K562 (cell line): ENCODE measurements at regions not wholly inside any gene's neighbourhood (a gene's known extent, or its start where the extent isn't known, plus 50 kb on each side); places are given as distances from the start of the nearest gene placed in this dataset.

Experiments
- ATAC-seq: fragments of 200-7000 bp; cut with Tn5 transposase; 3 replicates; pipeline ENCODE4 v1.9.1; 2020; ENCODE audit warnings: moderate library complexity
- BruUV-seq: library from RNA; stranded (reverse); fragments of 400-500 nt; replicated peaks from 2 replicates; lab custom pipeline; 2021; lab: Mats Ljungman, UMichigan
- CTCF ChIA-PET: fragments of 300-600 bp; formaldehyde crosslinking; extraction: SDS; loops from one replicate; lab custom pipeline; 2021; ENCODE audit warnings: low intra/inter-chr PET ratio; lab: Yijun Ruan, JAX
- POLR2A ChIA-PET: fragments of 300-600, 350-650 bp; sonication (Branson Sonifier 250); formaldehyde crosslinking; extraction: SDS; loops from one replicate; lab custom pipeline; 2021; ENCODE audit warnings: antibody characterized with exemption, inconsistent platforms; lab: Yijun Ruan, JAX
- DNase-seq, 4 experiments: peaks; one replicate each; pipeline versions ENCODE4 v3.0.0 to v3.0.0-alpha.2; 2011 to 2018; ENCODE audit warnings: low spot score in 3 of 4, mixed read lengths in 3 of 4; ENCODE audit errors: extremely low read depth in 1 of 4
- FAIRE-seq: peaks from 2 replicates; lab custom pipeline; 2011; peaks lifted over from hg19 to GRCh38; lab: Jason Lieb, UNC
- H2AFZ ChIP-seq: 2 replicates; pipeline ENCODE4 v1.6.0; 2011; ENCODE audit warnings: low read depth, low read length, control low read depth, inconsistent platforms
- H3K27ac ChIP-seq: fragments of 200-600 bp; 3 replicates; pipeline ENCODE4 v1.8.0; 2011; ENCODE audit warnings: low read depth, mild to moderate bottlenecking, control low read depth, inconsistent platforms, low read length, moderate library complexity, mixed read lengths; ENCODE audit errors: extremely low read depth
- H3K27me3 ChIP-seq, 2 experiments: fragments of 300-600 bp in 1 of 2; 2 replicates in 1 of 2; 3 replicates in 1 of 2; pipeline versions ENCODE4 v1.6.0 to v1.8.0; 2011; ENCODE audit warnings: inconsistent platforms in 2 of 2, low read length in 2 of 2, mild to moderate bottlenecking in 1 of 2, mixed read lengths in 1 of 2, moderate library complexity in 1 of 2; ENCODE audit not compliant: control insufficient read depth in 2 of 2, insufficient read depth in 2 of 2
- H3K36me3 ChIP-seq: fragments of 300-600 bp; 3 replicates; pipeline ENCODE4 v1.8.0; 2011; ENCODE audit warnings: mild to moderate bottlenecking, low read length, inconsistent platforms; ENCODE audit not compliant: control insufficient read depth, insufficient read depth
- H3K4me1 ChIP-seq, 2 experiments: fragments of 200-600 bp in 1 of 2; replicated peaks in 1 of 2; 2 replicates in 1 of 2; 3 replicates in 1 of 2; pipeline versions ENCODE4 v1.5.1 to v1.8.0; 2011; ENCODE audit warnings: inconsistent platforms in 2 of 2, low read length in 2 of 2, mild to moderate bottlenecking in 1 of 2, mixed read lengths in 1 of 2, moderate library complexity in 1 of 2; ENCODE audit not compliant: control insufficient read depth in 2 of 2, insufficient read depth in 2 of 2
- H3K4me2 ChIP-seq: 2 replicates; pipeline ENCODE4 v1.6.1; 2011; ENCODE audit warnings: low read length, control low read depth, inconsistent platforms, mixed read lengths; ENCODE audit not compliant: insufficient read depth
- H3K4me3 ChIP-seq: fragments of 200-600 bp; sonication (generic), shearing (Covaris generic); 2 replicates; pipeline ENCODE4 v1.5.1; 2016; ENCODE audit warnings: control low read depth, inconsistent platforms
- H3K79me2 ChIP-seq: fragments of 200-600 bp; 3 replicates; pipeline ENCODE4 v1.8.0; 2011; ENCODE audit warnings: low read length, inconsistent platforms; ENCODE audit not compliant: control insufficient read depth, insufficient read depth
- H3K9ac ChIP-seq, 2 experiments: 2 replicates each; pipeline versions ENCODE4 v1.6.0 to v1.6.1; 2011; ENCODE audit warnings: low read depth in 2 of 2, low read length in 2 of 2, control low read depth in 1 of 2, inconsistent platforms in 1 of 2, mild to moderate bottlenecking in 1 of 2, mixed read lengths in 1 of 2; ENCODE audit not compliant: insufficient read depth in 1 of 2
- H3K9me1 ChIP-seq: one replicate; pipeline ENCODE4 v1.6.0; 2011; ENCODE audit warnings: inconsistent platforms, mild to moderate bottlenecking, low read length, moderate library complexity; ENCODE audit not compliant: control insufficient read depth, insufficient read depth
- H3K9me3 ChIP-seq: replicated peaks from 2 replicates; pipeline ENCODE4 v1.5.1; 2011; ENCODE audit warnings: low read depth, low read length, inconsistent platforms; ENCODE audit not compliant: control insufficient read depth, insufficient read depth
- H4K20me1 ChIP-seq: replicated peaks from 2 replicates; pipeline ENCODE4 v1.6.1; 2011; ENCODE audit warnings: low read length, inconsistent platforms, mixed read lengths; ENCODE audit not compliant: control insufficient read depth, insufficient read depth
- PHB ChIP-seq: fragments of 250-450 bp; sonication (Bioruptor Pico); IDR thresholded peaks from 2 replicates; pipeline ENCODE4 v1.5.0; 2021
- POLR2G ChIP-seq: fragments of 200-400 bp; formaldehyde crosslinking; IDR thresholded peaks from 2 replicates; pipeline ENCODE4 v1.6.1; 2017; ENCODE audit warnings: low read depth, mild to moderate bottlenecking, antibody characterized with exemption, low read length, moderate library complexity
- SUPT5H ChIP-seq: fragments of 450-650 bp; IDR thresholded peaks from 2 replicates; pipeline ENCODE4 v1.6.1; 2016
- XRCC4 ChIP-seq: IDR thresholded peaks from one replicate; pipeline ENCODE4 v1.6.1; 2011; ENCODE audit not compliant: insufficient read depth, insufficient read length; ENCODE audit errors: extremely low read depth
- ZNF407 ChIP-seq: fragments of 450-650 bp; IDR thresholded peaks from 2 replicates; pipeline ENCODE4 v1.6.1; 2016; ENCODE audit warnings: low read depth
- WGBS: fragments of 100-300 bp; shearing (Covaris generic); methylation state at CpG from one replicate; pipeline ENCODE4 v1.1.6; 2016; ENCODE audit warnings: low coverage, mixed read lengths; ENCODE audit not compliant: insufficient coverage; ENCODE audit errors: missing lambda C conversion rate; 5-methylcytosine and 5-hydroxymethylcytosine counted together
- in situ Hi-C: fragments of 300-500 bp; cut with MboI; formaldehyde crosslinking; loops from 4 replicates; pipeline ENCODE4 v1.15.0; 2018; ENCODE audit warnings: inconsistent platforms, mixed read lengths
- intact Hi-C: fragments of 100-400 bp; cut with micrococcal nuclease; formaldehyde crosslinking; loops from 2 replicates; pipeline ENCODE4 v1.14.2; 2022

- no peak overlapping the region for H3K4me3 ChIP-seq
- H3K4me1 ChIP-seq = no peaks in the 10 kb centered on the region
- no peaks in the 10 kb centered on the region for H3K9me3 ChIP-seq
- POLR2A ChIA-PET = no interaction called here
- DNase-seq (no peak), ATAC-seq (no peak), FAIRE-seq (no peak)
- no peak overlapping the region for H3K9ac ChIP-seq
- 4% methylated on average over 7 of the region's 7 CpGs for WGBS
- in situ Hi-C loops (no loop called here), intact Hi-C loops (no loop called here)
- TF ChIP-seq POLR2G = no peak
- no peak for TF ChIP-seq PHB (CRISPR knock-in tag)
- no peak for TF ChIP-seq XRCC4
- no peak for TF ChIP-seq SUPT5H
- no peak for TF ChIP-seq ZNF407
- no peaks in the 10 kb centered on the region; a peak in 2 of 5 replicates for H3K27me3 ChIP-seq
- H3K36me3 ChIP-seq = no peaks in the 10 kb centered on the region
- no peaks in the 10 kb centered on the region for H4K20me1 ChIP-seq
- H3K79me2 ChIP-seq = no peaks in the 10 kb centered on the region
- no peak overlapping the region for H2AFZ ChIP-seq
- H3K4me2 ChIP-seq = no peak overlapping the region
- no peaks in the 10 kb centered on the region for H3K9me1 ChIP-seq
- H3K27ac ChIP-seq = no peak overlapping the region
- BruUV-seq = no TSS peak
- CTCF ChIA-PET = no interaction called here
These were observed 138.1 kb upstream of the WWC1 start for GRCh38 chr5:168153263-168153875.
